HG03460 (cell line): ENCODE measurements at regions not wholly inside any gene's neighbourhood (a gene's known extent, or its start where the extent isn't known, plus 50 kb on each side); places are given as distances from the start of the nearest gene placed in this dataset.

ENCODE experiments used
- ATAC-seq: cut with Tn5 transposase; IDR thresholded peaks from one replicate; pipeline ENCODE4 v1.9.1; 2021; ENCODE audit not compliant: unreplicated experiment

GRCh38 chr6:154561750-154562149, 51.3 kb upstream of the CNKSR3 start:
- ATAC-seq, result no peak

GRCh38 chr6:154565331-154565730, 54.8 kb upstream of the CNKSR3 start:
- ATAC-seq, result no peak

GRCh38 chr6:154566866-154567265, 56.4 kb upstream of the CNKSR3 start:
- no peak for ATAC-seq

GRCh38 chr6:154567695-154568220, 57.3 kb upstream of the CNKSR3 start:
- ATAC-seq, result no peak

GRCh38 chr6:154569156-154569862, 58.8 kb upstream of the CNKSR3 start:
- ATAC-seq, result no peak

GRCh38 chr6:154570505-154570904, 60.0 kb upstream of the CNKSR3 start:
- no peak for ATAC-seq

GRCh38 chr6:154572556-154572955, 62.1 kb upstream of the CNKSR3 start:
- no peak for ATAC-seq

- no peak for ATAC-seq
Observed at GRCh38 chr6:154578004-154578559, 67.6 kb upstream of the CNKSR3 start.

- no peak for ATAC-seq
Observed at GRCh38 chr6:154579046-154579445, 68.6 kb upstream of the CNKSR3 start.

- no peak for ATAC-seq
Observed at GRCh38 chr6:154579485-154579884, 69.0 kb upstream of the CNKSR3 start.

GRCh38 chr6:154580397-154581135, 70.1 kb upstream of the CNKSR3 start:
- no peak for ATAC-seq

- ATAC-seq, result no peak
Observed at GRCh38 chr6:154582696-154583095, 72.2 kb upstream of the CNKSR3 start.

GRCh38 chr6:154583546-154584188, 73.2 kb upstream of the CNKSR3 start:
- ATAC-seq, result no peak

GRCh38 chr6:154590756-154591155, 80.3 kb upstream of the CNKSR3 start:
- no peak for ATAC-seq

- no peak for ATAC-seq
Observed at GRCh38 chr6:154591234-154591633, 80.7 kb upstream of the CNKSR3 start.

- ATAC-seq, result no peak
Observed at GRCh38 chr6:154592199-154592860, 81.8 kb upstream of the CNKSR3 start.

GRCh38 chr6:154593122-154593521, 82.6 kb upstream of the CNKSR3 start:
- no peak for ATAC-seq

- no peak for ATAC-seq
Observed at GRCh38 chr6:154594496-154595198, 84.2 kb upstream of the CNKSR3 start.

- no peak for ATAC-seq
Observed at GRCh38 chr6:154595538-154595937, 85.1 kb upstream of the CNKSR3 start.

GRCh38 chr6:154596009-154596408, 85.5 kb upstream of the CNKSR3 start:
- no peak for ATAC-seq
